ENCODE measurements at regions not wholly inside any gene's neighbourhood (a gene's known extent, or its start where the extent isn't known, plus 50 kb on each side); places are given as distances from the start of the nearest gene placed in this dataset.

DNA sequence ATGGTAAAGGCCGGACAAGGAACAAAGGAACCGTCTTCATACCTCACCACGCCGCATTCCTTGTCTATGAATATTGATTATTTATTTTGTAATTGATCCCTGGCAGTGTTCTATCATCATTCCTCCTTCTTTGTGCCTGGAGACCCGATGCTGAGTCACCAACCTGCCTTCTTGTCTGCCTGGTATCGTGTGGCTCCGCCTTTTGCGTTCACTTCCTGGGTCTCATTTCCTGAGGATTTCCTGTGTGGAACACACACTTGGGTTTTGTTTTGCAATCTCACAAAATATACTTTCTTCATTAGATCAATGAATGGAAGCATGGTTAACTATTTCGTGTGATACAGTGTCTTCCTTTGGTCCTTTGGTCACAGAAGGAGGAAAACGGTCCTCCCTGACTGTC lies 95.5 kb upstream of the SNTG2 start:
- no peak overlapping the region for H2BK5ac ChIP-seq (ENCODE audit: low read length)
- H3K9ac ChIP-seq (ENCODE audit: low read length), result no peak overlapping the region
- H3K4ac ChIP-seq (ENCODE audit: low read depth, low read length), result no peak overlapping the region
- H3K36me3 ChIP-seq (ENCODE audit: control insufficient read depth, insufficient read depth, low read length), result no peaks in the 10 kb centered on the region
- no peak overlapping the region for H3K23ac ChIP-seq (ENCODE audit: low read length)
- H4K5ac ChIP-seq (ENCODE audit: low read length), result no peak overlapping the region
- H3K4me1 ChIP-seq (ENCODE audit: control insufficient read depth, low read depth, low read length), result no peaks in the 10 kb centered on the region
- no peak overlapping the region for H3K4me3 ChIP-seq (ENCODE audit: low read length)
- no peak overlapping the region for H3K4me2 ChIP-seq (ENCODE audit: low read length)
- H3K18ac ChIP-seq (ENCODE audit: low read length), result no peak overlapping the region
- no peak for DNase-seq
- no CpG with 5 or more reads among the region's 10 CpGs for WGBS (ENCODE audit: extremely low coverage, insufficient coverage, low lambda C conversion rate)
- H2BK120ac ChIP-seq (ENCODE audit: low read depth, low read length), result no peak overlapping the region
- no peak overlapping the region for H3K56ac ChIP-seq (ENCODE audit: low read length)
- H2AK5ac ChIP-seq (ENCODE audit: low read length), result no peak overlapping the region
- no peaks in the 10 kb centered on the region for H3K27me3 ChIP-seq (ENCODE audit: insufficient read depth, low read length, poor library complexity)
- H2BK15ac ChIP-seq (replicated peaks; ENCODE audit: low read depth), result no peak overlapping the region
- no peaks in the 10 kb centered on the region for H3K79me2 ChIP-seq (ENCODE audit: control insufficient read depth, insufficient read depth, low read length)
- no peak overlapping the region for H4K8ac ChIP-seq (ENCODE audit: low read depth, low read length)
- no peaks in the 10 kb centered on the region for H3K79me1 ChIP-seq (ENCODE audit: low read length)
- H3K27ac ChIP-seq (ENCODE audit: low read depth, low read length), result no peak overlapping the region

DNA sequence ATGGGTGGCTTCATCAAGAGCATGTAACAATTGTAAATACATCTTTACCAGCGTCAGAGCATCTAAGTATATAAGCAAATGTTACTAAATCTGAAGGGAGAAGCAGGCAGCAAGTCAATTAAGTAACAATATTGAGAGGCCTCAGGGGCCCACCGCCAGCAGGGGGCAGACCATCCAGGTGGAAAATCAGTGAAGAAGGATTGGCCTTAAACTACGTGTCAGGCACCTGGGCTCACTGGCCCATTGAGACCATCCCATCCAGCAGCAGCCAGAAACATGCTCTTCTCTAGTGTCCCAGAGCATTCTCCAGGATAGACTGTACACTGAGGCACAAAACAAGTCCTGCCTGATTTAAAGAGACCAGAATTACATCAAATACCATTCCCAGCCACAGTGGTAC lies 96.2 kb upstream of the SNTG2 start:
- H3K36me3 ChIP-seq (ENCODE audit: control insufficient read depth, insufficient read depth, low read length), result no peaks in the 10 kb centered on the region
- no peak overlapping the region for H4K8ac ChIP-seq (ENCODE audit: low read depth, low read length)
- H3K4me2 ChIP-seq (ENCODE audit: low read length), result no peak overlapping the region
- no peak overlapping the region for H2BK5ac ChIP-seq (ENCODE audit: low read length)
- no peak overlapping the region for H3K9ac ChIP-seq (ENCODE audit: low read length)
- no peak overlapping the region for H3K23ac ChIP-seq (ENCODE audit: low read length)
- peak; percentile 62 for DNase-seq
- H3K4me1 ChIP-seq (ENCODE audit: control insufficient read depth, low read depth, low read length), result no peaks in the 10 kb centered on the region
- H2BK15ac ChIP-seq (replicated peaks; ENCODE audit: low read depth), result no peak overlapping the region
- H3K4ac ChIP-seq (ENCODE audit: low read depth, low read length), result no peak overlapping the region
- H3K27me3 ChIP-seq (ENCODE audit: insufficient read depth, low read length, poor library complexity), result no peaks in the 10 kb centered on the region
- WGBS (ENCODE audit: extremely low coverage, insufficient coverage, low lambda C conversion rate), result no CpG with 5 or more reads among the region's 3 CpGs
- H3K79me2 ChIP-seq (ENCODE audit: control insufficient read depth, insufficient read depth, low read length), result no peaks in the 10 kb centered on the region
- no peak overlapping the region for H3K18ac ChIP-seq (ENCODE audit: low read length)
- H2AK5ac ChIP-seq (ENCODE audit: low read length), result no peak overlapping the region
- H3K79me1 ChIP-seq (ENCODE audit: low read length), result no peaks in the 10 kb centered on the region
- no peak overlapping the region for H2BK120ac ChIP-seq (ENCODE audit: low read depth, low read length)
- H3K56ac ChIP-seq (ENCODE audit: low read length), result no peak overlapping the region
- H4K5ac ChIP-seq (ENCODE audit: low read length), result no peak overlapping the region
- no peak overlapping the region for H3K4me3 ChIP-seq (ENCODE audit: low read length)
- H3K27ac ChIP-seq (ENCODE audit: low read depth, low read length), result no peak overlapping the region

DNA sequence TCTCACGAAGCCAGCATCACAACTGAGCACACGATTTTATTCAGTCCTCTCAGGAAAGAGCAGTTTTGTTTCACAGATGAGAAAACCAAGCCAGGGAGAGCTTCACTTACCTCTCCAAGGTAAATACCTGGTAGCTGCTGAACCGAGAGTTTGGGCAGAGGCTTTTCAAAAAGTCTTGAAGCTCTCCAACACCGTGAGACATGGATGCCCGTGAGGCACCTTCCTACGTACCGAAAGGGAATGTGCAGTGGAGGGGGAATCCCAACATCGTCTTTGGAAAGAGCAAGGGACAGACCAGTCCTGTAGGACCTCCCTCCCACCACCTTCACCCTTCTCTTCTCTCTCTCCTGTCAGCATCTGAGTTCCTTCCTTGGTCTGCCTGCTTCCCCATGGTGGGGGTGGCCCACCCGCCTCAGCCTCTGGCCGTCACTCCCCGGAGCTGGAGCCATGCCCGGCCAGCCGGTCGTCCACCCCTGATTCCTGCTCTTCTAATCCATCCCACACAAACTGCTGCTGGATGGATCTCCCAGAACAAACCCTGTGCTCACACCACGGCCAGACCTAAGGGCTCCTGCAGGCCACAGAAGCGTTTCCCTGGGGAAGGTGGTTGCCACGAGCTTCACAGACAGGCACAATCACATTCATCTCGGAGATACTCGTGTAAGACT lies 97.3 kb upstream of the SNTG2 start:
- Histone ChIP-seq H3K79me2 (ENCODE audit: control insufficient read depth, insufficient read depth, low read length) (no peaks in the 10 kb centered on the region), H4K5ac (ENCODE audit: low read length) (no peak overlapping the region), H3K27me3 (ENCODE audit: insufficient read depth, low read length, poor library complexity) (no peaks in the 10 kb centered on the region), H2BK120ac (ENCODE audit: low read depth, low read length) (no peak overlapping the region), H3K4me1 (ENCODE audit: control insufficient read depth, low read depth, low read length) (no peaks in the 10 kb centered on the region), H3K4ac (ENCODE audit: low read depth, low read length) (no peak overlapping the region), H3K36me3 (ENCODE audit: control insufficient read depth, insufficient read depth, low read length) (no peaks in the 10 kb centered on the region), H3K9ac (ENCODE audit: low read length) (no peak overlapping the region), H4K8ac (ENCODE audit: low read depth, low read length) (no peak overlapping the region), H3K56ac (ENCODE audit: low read length) (no peak overlapping the region), H2BK5ac (ENCODE audit: low read length) (no peak overlapping the region), H2AK5ac (ENCODE audit: low read length) (no peak overlapping the region), H3K27ac (ENCODE audit: low read depth, low read length) (no peak overlapping the region), H3K79me1 (ENCODE audit: low read length) (no peaks in the 10 kb centered on the region), H3K18ac (ENCODE audit: low read length) (no peak overlapping the region), H2BK15ac (replicated peaks; ENCODE audit: low read depth) (no peak overlapping the region), H3K4me3 (ENCODE audit: low read length) (no peak overlapping the region), H3K4me2 (ENCODE audit: low read length) (no peak overlapping the region), H3K23ac (ENCODE audit: low read length) (no peak overlapping the region)
- no CpG with 5 or more reads among the region's 19 CpGs for WGBS (ENCODE audit: extremely low coverage, insufficient coverage, low lambda C conversion rate)
- no peak for DNase-seq

DNA sequence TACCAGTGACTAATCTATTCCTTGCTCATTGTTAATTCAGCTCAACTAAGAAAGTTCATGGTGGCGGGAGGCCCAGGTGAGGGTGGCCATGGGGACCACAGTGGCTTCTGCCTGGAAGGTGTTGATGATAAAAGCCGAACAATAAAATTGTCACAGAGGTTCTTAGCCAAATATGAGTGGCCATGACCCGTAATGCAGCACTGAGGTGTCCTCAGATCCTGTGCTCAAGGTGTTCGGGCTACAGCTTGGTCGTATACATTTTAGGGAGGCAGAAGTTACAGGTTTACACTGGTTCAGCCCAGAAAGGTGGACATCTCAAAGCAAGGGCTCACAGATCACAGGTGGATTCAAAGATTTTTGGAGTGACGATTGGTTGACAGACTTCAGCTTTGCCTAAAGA lies 98.5 kb upstream of the SNTG2 start:
- Histone ChIP-seq H3K79me2 (ENCODE audit: control insufficient read depth, insufficient read depth, low read length) (no peaks in the 10 kb centered on the region), H2AK5ac (ENCODE audit: low read length) (no peak overlapping the region), H4K8ac (ENCODE audit: low read depth, low read length) (no peak overlapping the region), H3K27ac (ENCODE audit: low read depth, low read length) (no peak overlapping the region), H3K36me3 (ENCODE audit: control insufficient read depth, insufficient read depth, low read length) (no peaks in the 10 kb centered on the region), H3K56ac (ENCODE audit: low read length) (no peak overlapping the region), H3K4me1 (ENCODE audit: control insufficient read depth, low read depth, low read length) (no peaks in the 10 kb centered on the region), H3K18ac (ENCODE audit: low read length) (no peak overlapping the region), H3K23ac (ENCODE audit: low read length) (no peak overlapping the region), H3K27me3 (ENCODE audit: insufficient read depth, low read length, poor library complexity) (no peaks in the 10 kb centered on the region), H2BK120ac (ENCODE audit: low read depth, low read length) (no peak overlapping the region), H2BK15ac (replicated peaks; ENCODE audit: low read depth) (no peak overlapping the region), H3K79me1 (ENCODE audit: low read length) (no peaks in the 10 kb centered on the region), H3K9ac (ENCODE audit: low read length) (no peak overlapping the region), H2BK5ac (ENCODE audit: low read length) (no peak overlapping the region), H3K4me3 (ENCODE audit: low read length) (no peak overlapping the region), H3K4me2 (ENCODE audit: low read length) (no peak overlapping the region), H3K4ac (ENCODE audit: low read depth, low read length) (no peak overlapping the region), H4K5ac (ENCODE audit: low read length) (no peak overlapping the region)
- no peak for DNase-seq
- WGBS (ENCODE audit: extremely low coverage, insufficient coverage, low lambda C conversion rate), result no CpG with 5 or more reads among the region's 6 CpGs

DNA sequence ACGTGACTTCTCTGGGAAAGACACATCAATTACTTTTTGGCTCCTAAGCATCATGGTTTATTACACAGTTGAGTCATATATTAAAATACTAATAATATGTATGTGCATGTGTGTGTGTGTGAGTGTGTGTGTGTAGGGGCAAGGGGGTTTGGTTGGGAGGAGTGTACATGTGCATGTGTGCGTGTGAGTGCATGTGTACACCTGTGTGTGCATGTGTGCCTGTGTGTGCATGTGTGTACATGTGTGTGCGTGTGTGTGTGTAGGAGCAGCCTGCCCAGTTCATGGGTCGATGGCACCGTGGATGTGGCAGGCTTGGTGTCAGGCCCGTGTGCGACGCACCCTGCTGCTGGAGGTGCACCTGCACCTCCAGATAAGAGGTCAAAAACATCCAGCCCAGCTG lies 99.0 kb upstream of the SNTG2 start:
- no peak for DNase-seq
- no peak overlapping the region for H2BK120ac ChIP-seq (ENCODE audit: low read depth, low read length)
- no peak overlapping the region for H2BK5ac ChIP-seq (ENCODE audit: low read length)
- H3K23ac ChIP-seq (ENCODE audit: low read length), result no peak overlapping the region
- no peak overlapping the region for H4K5ac ChIP-seq (ENCODE audit: low read length)
- no peak overlapping the region for H3K27ac ChIP-seq (ENCODE audit: low read depth, low read length)
- no peak overlapping the region for H3K4me3 ChIP-seq (ENCODE audit: low read length)
- H3K4ac ChIP-seq (ENCODE audit: low read depth, low read length), result no peak overlapping the region
- no CpG with 5 or more reads among the region's 8 CpGs for WGBS (ENCODE audit: extremely low coverage, insufficient coverage, low lambda C conversion rate)
- H3K36me3 ChIP-seq (ENCODE audit: control insufficient read depth, insufficient read depth, low read length), result no peaks in the 10 kb centered on the region
- H2BK15ac ChIP-seq (replicated peaks; ENCODE audit: low read depth), result no peak overlapping the region
- H3K4me1 ChIP-seq (ENCODE audit: control insufficient read depth, low read depth, low read length), result no peaks in the 10 kb centered on the region
- H4K8ac ChIP-seq (ENCODE audit: low read depth, low read length), result no peak overlapping the region
- no peak overlapping the region for H3K9ac ChIP-seq (ENCODE audit: low read length)
- no peaks in the 10 kb centered on the region for H3K27me3 ChIP-seq (ENCODE audit: insufficient read depth, low read length, poor library complexity)
- no peak overlapping the region for H3K18ac ChIP-seq (ENCODE audit: low read length)
- H3K4me2 ChIP-seq (ENCODE audit: low read length), result no peak overlapping the region
- no peak overlapping the region for H2AK5ac ChIP-seq (ENCODE audit: low read length)
- no peak overlapping the region for H3K56ac ChIP-seq (ENCODE audit: low read length)
- H3K79me2 ChIP-seq (ENCODE audit: control insufficient read depth, insufficient read depth, low read length), result no peaks in the 10 kb centered on the region
- H3K79me1 ChIP-seq (ENCODE audit: low read length), result no peaks in the 10 kb centered on the region

DNA sequence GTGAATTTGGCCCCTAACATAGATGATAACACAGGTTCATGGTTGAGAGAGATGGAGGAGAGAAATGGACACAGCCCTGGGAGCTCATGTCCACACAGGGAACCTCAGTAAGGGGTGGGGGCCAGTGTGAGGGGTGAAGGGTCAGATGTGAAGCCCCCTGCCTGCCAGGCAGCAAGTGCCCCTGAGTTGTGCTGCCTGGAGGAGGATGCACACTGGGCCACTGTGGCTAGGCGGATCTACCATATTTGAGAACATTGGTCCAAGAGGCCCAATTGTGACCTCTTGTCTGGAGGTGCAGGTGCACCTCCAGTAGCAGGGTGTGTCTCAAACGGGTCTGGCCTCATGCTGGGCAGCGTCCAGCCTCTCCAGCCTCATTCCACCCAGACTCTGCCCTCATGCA lies 99.6 kb upstream of the SNTG2 start:
- Histone ChIP-seq H3K9ac (ENCODE audit: low read length) (no peak overlapping the region), H4K8ac (ENCODE audit: low read depth, low read length) (no peak overlapping the region), H2AK5ac (ENCODE audit: low read length) (no peak overlapping the region), H4K5ac (ENCODE audit: low read length) (no peak overlapping the region), H3K56ac (ENCODE audit: low read length) (no peak overlapping the region), H3K4me2 (ENCODE audit: low read length) (no peak overlapping the region), H3K4me3 (ENCODE audit: low read length) (no peak overlapping the region), H3K4me1 (ENCODE audit: control insufficient read depth, low read depth, low read length) (no peaks in the 10 kb centered on the region), H3K36me3 (ENCODE audit: control insufficient read depth, insufficient read depth, low read length) (no peaks in the 10 kb centered on the region), H3K23ac (ENCODE audit: low read length) (no peak overlapping the region), H3K79me1 (ENCODE audit: low read length) (no peaks in the 10 kb centered on the region), H2BK120ac (ENCODE audit: low read depth, low read length) (no peak overlapping the region), H3K18ac (ENCODE audit: low read length) (no peak overlapping the region), H3K27ac (ENCODE audit: low read depth, low read length) (no peak overlapping the region), H2BK5ac (ENCODE audit: low read length) (no peak overlapping the region), H3K79me2 (ENCODE audit: control insufficient read depth, insufficient read depth, low read length) (no peaks in the 10 kb centered on the region), H3K4ac (ENCODE audit: low read depth, low read length) (no peak overlapping the region), H3K27me3 (ENCODE audit: insufficient read depth, low read length, poor library complexity) (no peaks in the 10 kb centered on the region), H2BK15ac (replicated peaks; ENCODE audit: low read depth) (no peak overlapping the region)
- no peak for DNase-seq
- no CpG with 5 or more reads among the region's 3 CpGs for WGBS (ENCODE audit: extremely low coverage, insufficient coverage, low lambda C conversion rate)
